NOMO-1 (cell line): ENCODE measurements at regions not wholly inside any gene's neighbourhood (a gene's known extent, or its start where the extent isn't known, plus 50 kb on each side); places are given as distances from the start of the nearest gene placed in this dataset.

ENCODE experiments used
- DNase-seq, 2 experiments: peaks; one replicate each; lab custom pipeline; 2025; ENCODE audit not compliant: unreplicated experiment in 2 of 2; lab: John Stamatoyannopoulos, UW

- DNase-seq = no peak
These were observed 151.8 kb downstream of the KIF26A start for GRCh38 chr14:104290058-104290667.

- DNase-seq = no peak
These were observed 152.4 kb downstream of the KIF26A start for GRCh38 chr14:104290756-104291122.

DNA sequence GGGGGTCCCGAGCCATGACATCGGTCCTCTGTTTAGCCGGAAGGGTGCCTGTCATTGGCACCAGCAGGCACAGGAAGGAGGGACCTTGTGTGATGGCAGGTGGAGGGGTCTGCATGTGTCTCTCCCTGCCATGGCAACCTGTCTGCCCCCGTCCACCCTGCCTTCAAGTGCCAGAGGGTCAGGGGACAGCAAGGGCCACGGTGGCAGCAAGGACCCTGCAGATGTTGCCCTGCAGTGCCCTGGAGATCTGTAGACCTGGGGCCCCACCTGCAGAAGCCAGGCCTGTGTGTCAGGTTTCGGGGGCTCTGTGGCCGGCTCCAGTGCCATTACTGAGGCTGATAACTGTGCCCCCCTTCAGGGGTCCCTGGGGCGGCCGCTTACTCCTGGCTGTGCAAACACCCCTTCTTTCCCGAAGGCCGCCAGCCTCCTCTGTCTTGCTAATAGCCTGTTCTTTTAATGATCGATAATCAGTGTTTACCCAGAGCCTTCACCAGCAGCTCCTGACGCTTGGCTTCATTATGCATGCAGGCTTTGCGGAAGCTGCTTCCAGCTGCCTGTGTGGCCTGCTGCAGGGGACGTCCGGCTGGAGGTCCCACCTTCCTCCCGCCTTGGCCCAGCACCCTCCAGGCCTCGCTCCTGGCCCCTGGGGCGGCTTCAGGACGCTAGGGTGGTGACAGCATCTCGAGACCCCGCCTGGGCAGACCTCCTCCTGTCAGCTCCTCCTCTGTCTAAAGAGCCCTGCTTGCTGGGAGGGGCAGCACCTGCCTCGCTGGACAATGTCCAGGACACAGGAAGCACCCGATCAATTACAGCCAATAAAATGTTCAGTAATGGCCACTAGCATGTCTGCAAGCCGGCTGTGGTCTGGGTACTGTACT lies 153.0 kb downstream of the KIF26A start:
- no peak for DNase-seq

DNA sequence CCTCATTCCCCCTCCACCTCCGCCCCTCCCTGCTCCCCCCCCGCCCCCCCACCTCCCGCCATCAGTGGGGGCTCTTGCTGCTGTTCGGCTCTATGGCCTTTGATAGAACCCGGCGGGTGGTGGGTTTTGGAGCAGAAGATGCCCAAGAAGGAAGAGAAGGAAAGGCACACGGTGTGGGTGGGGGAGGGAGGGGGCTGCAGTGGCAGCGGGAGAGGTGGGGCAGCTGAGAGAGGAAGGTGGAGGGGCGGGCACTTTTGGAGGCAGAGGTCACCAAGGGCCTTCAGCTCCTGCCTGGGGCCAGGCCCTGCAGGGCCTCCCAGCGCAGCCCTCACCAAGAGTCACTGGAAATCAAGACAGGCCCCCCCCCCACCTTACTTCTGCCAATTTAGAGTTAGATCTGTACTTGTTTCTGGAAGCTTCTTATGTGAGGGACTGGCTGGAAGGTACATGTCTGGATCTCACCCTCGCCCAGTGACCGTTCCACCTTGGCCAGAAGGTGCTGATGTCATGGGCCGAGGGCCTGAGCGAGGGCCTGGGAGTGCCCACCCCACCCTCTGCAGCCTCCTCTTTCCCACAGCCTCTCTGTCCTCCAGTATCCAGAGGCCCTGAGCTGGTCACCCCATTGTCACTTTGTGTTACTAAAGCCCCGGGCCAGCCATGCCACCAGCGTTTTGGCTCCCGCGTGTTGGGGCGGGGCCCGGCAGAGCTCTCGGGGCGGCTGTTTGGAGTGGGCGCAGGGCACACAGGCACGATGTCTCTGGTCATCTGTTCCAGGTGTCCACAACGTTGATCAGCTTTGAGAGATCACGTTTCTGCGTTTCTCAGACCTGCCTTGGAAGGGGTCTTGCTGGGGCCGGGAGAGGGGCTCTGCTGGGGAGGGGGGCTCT lies 153.9 kb downstream of the KIF26A start:
- DNase-seq = no peak

DNA sequence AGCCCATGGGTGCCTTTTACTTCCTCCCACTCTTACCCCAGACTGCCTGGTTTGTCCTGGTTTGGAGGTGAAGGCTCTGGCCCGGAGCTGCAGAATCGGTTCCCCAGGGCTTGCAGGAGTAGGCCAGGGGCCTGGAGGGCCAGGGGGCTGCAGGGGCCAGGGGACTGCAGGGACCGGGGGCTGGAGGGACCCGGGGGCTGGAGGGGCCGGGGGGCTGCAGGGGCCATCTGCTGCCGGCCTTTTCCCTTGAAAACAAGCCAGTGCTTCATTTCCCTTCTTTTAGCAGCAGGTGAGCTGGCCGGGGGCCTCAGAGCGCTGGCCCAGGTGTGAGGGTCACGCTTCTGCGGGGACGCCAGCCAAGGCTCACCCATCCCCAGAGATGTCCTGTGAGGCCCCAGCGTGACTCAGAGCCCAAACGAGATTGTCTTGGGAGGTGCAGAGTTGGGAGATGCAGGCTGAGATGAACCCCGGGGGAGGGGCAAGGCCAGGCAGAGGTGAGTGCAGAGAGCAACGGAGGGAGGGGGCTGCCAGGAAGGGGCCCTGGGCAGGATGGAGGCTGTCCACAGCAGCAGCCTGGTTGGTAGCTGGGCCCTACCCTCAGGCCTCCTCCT lies 154.9 kb downstream of the KIF26A start:
- DNase-seq = no peak

GRCh38 chr14:104293851-104294627 lies 155.7 kb downstream of the KIF26A start:
- DNase-seq = no peak

- no peak for DNase-seq
These were observed 156.2 kb downstream of the KIF26A start for GRCh38 chr14:104294628-104294982.

GRCh38 chr14:104294983-104295680 lies 156.7 kb downstream of the KIF26A start:
- no peak for DNase-seq

DNA sequence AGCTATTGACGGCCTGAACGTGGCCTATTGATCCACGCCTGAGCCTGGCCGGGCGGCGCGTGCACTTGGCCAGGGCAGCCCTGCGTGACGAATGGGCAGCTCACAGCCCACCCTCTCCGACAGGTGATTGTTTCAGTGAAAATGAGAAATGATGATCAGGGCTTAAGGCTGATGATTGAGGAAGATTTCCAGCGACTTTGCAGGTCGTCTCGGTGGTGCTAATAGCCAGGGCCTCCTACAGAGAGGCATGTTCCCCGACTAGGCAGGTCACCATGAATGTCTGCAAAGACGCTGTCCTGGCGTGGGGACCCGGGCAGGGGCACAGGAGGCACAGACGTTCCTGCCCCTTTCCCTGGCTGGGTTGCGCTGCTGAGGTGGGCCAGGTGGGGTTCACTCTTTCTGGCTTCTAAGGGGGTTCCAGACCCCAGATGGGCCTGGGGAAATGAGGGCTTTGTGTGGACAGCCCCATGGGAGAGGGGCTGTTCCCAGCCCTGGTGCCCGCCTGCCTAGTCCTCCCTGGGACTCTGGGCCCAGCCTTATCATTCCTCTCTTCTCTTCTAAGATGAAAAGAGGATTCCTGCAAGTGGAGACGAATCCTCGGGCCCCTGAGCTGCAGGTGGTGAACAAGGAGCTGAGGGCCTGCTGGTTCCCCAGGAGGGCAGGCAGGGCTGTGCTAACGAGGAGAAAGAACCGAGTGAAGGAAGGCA lies 157.4 kb downstream of the KIF26A start:
- no peak for DNase-seq

- no peak for DNase-seq
These were observed 158.3 kb downstream of the KIF26A start for GRCh38 chr14:104296388-104297312.

DNA sequence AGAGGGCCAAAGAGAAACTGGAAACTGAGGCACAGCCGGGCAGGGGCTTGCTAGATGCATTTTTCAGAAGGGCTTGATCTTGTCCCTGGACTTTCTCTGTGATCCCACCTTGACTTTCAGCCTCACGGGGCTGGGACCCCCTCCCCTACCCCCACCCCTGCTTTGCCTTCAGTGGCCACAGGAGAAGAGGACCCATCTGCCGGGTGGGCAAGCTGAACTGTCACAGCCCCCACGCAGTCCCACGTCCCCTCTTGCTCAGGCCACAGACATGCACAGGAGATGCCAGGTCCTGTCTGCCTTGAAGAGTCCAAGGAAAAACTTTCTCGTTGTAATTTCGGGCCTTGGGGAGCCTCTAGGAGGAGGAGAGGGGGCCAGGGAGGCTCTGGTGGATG lies 158.9 kb downstream of the KIF26A start:
- DNase-seq = no peak

DNA sequence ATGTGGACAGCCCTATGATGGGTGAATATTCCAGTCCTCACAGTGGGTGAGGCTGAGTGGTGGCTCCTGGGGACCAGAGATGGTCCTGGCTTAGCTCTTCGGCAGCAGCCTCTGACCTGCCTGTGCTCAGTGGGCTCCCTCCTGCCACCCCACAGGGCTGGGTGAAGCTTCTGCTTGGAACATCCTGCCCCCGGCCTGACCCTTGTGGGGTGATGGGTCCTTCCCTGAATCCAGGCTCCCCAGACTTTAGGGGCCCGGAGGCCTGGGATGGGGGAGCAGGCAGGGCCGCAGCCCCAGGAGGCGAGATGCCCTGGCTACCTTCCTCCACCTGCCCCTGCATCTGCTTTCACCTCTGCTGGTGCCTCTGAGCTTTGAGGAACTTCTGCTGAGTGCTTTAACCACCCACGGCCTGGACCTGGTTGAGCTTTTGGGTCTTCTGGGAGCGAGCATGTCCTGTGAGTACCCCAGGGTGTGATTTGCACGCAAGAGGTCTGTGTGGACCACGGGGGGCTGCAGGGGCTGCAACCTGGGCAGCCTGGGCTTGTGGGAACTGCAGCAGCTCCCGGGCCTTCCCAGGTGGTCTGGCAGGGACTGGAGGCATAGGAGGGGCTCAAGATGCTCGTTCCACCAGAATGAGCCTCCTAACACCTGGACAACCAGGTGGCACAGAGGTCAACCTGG lies 159.5 kb downstream of the KIF26A start:
- DNase-seq = no peak

DNA sequence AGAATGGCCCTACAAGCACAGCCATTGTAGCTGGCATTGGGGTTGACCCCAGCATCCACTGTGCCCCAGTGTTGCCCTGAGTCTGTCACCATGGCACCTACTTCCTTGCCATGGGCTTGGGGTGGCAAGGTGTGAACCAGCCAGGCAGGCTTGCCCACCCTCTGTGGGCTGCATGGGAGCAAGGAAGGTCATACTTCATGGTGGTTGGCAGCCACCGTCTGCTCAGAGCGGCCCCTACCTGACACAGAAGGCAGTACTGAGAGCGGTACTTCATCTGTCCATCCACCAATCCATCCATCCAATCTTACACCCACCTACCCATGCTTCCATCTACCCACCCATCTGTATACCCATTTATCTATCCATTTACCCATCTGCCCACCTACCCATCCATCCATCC lies 160.1 kb downstream of the KIF26A start:
- DNase-seq = no peak

DNA sequence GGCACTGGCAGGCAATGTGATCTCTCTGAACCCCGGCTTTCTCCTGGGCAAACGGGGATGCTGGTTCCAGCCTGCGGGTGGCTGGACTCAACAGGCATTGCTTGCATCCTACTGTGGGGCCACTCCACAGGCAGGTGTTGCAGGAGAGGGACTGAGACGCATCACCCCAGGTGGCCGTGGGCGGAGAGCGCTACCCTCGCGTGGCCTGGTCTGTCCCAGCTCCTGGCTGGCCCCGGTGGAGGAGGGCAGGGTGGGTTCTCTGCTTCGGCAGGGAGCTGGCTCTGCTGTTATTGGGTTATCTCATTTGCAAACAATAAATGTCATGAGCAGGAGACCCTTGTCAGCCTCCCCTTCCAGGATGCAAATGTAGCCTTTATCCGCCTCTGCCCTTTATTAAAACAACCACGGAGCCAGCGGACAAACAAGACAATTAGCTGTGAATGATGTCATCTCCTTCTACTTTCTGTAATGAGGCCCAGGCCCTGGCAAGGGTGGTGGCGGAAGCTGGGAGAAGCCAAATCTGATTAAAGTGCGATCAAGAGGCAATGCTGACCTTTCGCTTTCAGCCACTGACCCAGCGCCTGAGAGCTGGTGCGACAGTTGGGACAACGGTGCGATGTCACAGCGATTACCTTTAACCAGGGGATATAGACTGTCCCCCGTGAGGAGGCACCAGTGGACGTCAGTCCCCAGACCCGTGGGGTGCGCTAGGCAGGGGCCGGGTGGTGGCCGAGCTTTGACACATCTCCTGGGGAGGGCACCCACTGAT lies 161.8 kb downstream of the KIF26A start:
- DNase-seq = no peak

DNA sequence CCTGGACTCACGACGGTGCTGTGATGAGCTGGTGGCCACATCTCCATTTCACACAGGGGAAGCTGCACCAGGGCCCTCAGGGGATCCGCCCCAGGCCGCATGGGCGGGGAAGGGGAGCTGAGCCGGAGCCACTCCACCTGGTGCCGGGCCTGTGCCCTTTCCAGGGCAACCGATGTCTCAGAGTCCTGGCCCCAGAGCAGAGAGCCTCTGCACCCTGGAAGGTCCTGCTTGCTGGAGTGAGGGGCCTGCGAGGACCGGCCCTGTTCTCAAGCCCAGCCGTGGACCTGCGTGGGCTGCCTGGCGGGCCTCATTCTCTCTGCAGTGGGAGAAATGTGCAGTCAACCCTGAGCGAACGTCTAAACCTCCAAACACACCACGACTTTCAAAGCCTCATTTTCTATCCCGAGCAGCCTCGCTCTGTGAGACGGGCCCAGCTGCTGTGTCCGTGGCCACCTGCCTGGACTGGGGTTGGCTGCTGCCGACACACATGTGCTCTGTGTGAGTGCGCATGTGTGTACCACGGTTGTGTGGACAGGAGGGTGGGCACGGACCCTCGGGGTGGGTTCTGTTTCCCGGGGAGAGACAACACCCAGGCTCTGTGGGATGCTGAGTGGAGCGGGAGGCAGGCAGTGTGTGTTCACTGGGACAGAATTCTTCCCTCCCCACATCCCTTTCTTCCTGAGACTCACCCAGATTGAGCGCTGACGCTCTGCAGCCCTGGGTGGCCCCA lies 163.5 kb downstream of the KIF26A start:
- DNase-seq = no peak

- DNase-seq = no peak
These were observed 164.5 kb downstream of the KIF26A start for GRCh38 chr14:104302794-104303405.
